Esophagus mucosa (tissue), 1 donor: ENCODE measurements at regions not wholly inside any gene's neighbourhood (a gene's known extent, or its start where the extent isn't known, plus 50 kb on each side); places are given as distances from the start of the nearest gene placed in this dataset.
"Not testable (repeated sequence)": the region's sequence is repeated elsewhere in the genome, so short reads cannot be mapped to it uniquely, and the experiment has no call there.

ENCODE experiments used
- ATAC-seq: fragments of 200-7000 bp; cut with Tn5 transposase; one replicate; pipeline ENCODE4 v1.9.1; 2020
- donor health status: DM: yes; HTN: yes; CAD: no.

DNA sequence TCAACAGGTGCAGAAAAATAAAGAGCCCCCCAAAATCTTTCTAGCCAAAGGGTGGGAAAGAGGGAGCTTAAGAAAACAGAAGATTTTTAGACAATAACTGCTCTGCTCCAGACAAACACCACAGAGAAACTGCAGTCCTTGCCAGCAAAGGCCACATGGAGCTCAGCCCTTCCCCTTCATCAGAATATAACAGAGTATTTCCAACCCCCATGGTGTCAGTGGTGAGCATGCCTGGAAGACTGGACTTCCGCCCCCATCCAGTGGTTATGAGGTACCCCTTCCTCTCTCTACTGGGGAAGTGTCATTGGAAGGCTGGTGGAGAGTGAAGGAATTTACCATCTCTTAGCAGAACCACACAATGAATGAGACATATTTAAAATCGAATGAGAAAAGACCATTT lies 1007.3 kb upstream of the CELF2 start:
- no peak for ATAC-seq

DNA sequence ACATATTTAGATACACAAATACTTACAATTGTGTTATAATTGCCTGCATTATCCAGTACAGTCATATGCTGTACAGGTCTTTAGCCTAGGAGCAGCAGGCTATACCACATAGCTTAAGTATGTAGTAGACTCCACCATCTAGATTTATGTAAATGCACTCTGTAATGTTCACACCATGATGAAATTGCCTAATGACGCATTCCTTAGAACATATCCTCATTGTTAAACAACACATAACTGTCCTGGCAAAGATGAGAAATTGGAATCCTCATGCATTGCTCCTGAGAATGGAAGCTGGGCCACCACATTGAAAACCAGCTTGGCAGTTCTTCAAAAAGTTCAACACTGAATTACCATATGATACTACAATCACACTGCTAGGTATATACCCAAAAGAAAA lies 1002.8 kb upstream of the CELF2 start:
- no peak for ATAC-seq

DNA sequence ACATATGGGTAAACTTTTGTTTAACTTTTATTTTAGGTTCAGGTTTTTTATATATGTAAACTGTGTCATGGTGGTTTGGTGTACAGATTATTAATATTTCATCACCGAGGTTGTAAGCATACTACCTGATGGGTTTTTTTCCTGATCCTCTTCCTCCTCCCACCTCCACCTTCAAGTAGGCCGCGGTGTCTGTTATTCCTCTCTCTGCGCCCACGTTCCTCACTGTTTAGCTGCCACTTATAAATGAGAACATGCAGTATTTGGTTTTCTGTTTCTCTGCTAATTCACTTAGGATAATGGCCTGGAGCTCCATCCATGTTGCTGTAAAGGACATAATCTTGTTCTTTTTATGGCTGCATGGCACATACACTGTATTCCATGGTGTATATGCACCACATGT lies 1000.0 kb upstream of the CELF2 start:
- ATAC-seq: no peak

DNA sequence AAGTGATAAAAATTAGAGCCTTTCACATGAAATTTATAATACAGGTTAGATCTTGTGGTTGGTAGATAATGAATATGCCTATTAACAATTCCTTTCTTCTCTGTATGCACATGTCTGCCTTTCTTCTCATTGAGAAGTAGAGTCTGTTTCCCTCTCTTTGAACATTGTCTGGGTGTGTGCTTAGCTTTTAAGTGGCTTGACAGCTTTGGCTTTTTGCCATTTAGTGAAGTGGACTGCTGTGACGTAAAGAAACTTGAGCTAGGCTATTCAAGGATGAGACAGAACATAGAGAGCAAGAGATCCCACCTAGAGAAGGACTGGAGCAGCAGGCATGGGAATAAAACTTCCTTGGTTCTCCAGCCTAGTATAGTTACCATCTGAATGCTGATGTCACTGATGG lies 996.7 kb upstream of the CELF2 start:
- no peak for ATAC-seq

DNA sequence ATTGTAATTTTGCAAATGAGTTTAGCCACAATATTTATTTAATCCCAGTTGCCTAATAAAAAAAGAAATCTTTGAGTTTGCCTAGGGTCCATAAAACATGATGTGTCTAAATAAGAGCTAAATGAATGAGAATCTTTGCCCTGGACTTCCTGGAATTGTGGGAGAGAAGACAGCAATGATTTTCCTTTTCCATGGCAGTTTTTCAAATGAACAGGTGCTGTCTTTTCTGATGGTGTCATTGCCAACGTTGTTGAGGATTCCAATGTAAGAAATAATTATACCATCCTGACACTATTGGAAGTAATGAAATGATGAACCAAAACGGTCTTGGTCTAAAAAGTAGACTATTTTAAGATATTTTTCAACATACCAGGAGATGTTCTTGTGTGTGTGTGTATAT lies 984.7 kb upstream of the CELF2 start:
- no peak for ATAC-seq

- ATAC-seq: no peak
These were observed 979.3 kb upstream of the CELF2 start for GRCh38 chr10:10038348-10038747.

GRCh38 chr10:10039595-10039994 lies 978.1 kb upstream of the CELF2 start:
- no peak for ATAC-seq

DNA sequence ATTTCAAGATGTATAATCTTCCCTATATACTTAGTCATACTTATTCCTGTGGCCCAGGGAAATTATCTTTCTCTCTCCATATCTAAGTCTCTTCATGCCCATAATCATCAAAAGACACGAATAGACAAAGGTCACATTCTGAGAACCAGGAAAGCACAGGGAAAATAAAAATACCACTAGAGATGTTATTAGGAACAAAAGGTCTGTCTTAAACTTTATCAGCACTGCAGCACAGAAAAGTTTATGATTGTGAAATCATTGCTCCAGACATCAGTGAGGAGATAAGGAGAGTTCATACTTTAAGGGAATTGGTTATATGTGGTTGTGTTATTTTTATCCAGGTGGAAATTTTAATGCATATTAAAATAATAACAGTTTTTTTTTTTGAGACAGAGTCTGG lies 974.6 kb upstream of the CELF2 start:
- no peak for ATAC-seq

GRCh38 chr10:10044922-10045764 lies 972.5 kb upstream of the CELF2 start:
- no peak for ATAC-seq

GRCh38 chr10:10045765-10046028 lies 972.0 kb upstream of the CELF2 start:
- no peak for ATAC-seq

- ATAC-seq: no peak
These were observed 970.2 kb upstream of the CELF2 start for GRCh38 chr10:10047426-10047825.

- no peak for ATAC-seq
These were observed 964.6 kb upstream of the CELF2 start for GRCh38 chr10:10053051-10053450.

DNA sequence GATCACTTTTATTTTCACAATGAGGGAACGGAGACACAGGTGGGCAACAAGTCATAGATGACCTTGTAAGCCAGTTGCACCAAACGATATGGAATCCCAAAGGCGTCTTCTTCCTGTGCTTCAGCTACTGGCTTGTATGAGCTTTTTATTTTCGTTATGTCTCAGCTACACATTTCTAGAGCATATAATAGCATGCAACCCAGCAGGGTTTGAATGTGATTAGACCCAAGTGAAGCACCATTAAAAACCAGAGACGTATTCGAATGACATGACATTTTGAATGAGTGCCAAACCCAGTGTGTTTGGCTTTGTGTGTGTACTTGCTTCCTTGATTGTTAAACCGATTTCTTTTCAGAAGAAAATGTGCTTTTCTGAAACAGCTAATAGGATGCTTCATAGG lies 963.2 kb upstream of the CELF2 start:
- no peak for ATAC-seq

GRCh38 chr10:10055656-10056442 lies 961.8 kb upstream of the CELF2 start:
- no peak for ATAC-seq

GRCh38 chr10:10056961-10057360 lies 960.7 kb upstream of the CELF2 start:
- ATAC-seq: no peak

- ATAC-seq: no peak
These were observed 950.0 kb upstream of the CELF2 start for GRCh38 chr10:10067644-10068043.

DNA sequence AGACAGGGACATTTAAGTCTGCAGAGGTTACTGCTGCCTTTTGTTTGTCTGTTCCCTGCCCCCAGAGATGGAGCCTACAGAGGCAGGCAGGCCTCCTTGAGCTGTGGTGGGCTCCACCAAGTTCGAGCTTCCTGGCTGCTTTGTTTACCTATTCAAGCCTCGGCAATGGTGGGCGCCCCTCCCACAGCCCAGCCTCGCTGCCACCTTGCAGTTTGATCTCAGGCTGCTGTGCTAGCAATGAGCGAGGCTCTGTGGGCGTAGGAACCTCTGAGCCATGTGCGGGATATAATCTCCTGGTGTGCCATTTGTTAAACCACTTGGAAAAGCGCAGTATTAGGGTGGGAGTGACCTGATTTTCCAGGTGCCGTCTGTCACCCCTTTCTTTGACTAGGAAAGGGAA lies 942.8 kb upstream of the CELF2 start:
- not testable (repeated sequence) for ATAC-seq

- no peak for ATAC-seq
These were observed 939.2 kb upstream of the CELF2 start for GRCh38 chr10:10078446-10078845.

DNA sequence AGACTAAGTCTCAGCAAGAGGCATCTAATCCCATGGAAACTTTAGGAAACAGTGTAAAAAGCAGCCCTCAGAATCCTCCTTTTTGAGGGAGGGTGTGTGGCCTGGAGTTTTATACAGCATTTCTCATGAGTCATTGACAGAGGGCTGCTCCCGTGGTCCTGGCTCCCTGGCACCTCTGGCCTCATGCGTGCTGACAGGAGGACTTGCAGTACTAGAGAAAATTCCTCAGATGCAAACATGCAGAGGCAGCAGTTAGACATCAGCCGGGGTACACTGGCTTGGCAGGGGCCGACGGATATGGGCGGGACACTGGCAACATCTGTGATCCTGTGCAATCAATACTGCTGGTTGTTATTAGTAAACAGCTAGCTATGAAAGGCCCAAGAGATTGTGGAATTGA lies 925.1 kb upstream of the CELF2 start:
- ATAC-seq: no peak

DNA sequence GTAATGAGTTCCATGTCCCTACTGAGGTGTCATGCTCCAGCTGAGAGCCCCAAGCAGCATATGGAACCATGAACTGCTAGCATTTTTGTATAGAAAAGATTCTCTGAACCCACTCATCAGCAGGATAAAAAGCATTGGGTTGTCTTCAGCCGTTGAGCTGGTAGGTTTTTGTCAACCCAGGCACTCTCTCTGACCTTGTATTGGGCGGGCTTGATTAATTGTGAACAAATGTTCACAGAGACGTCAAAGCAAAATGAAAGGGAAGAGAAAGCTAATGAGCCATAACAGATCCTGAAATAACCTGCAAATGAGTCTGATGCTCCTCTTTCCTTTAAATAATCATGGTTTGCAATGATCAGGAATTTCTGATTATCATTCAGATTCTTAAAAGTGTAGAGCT lies 924.7 kb upstream of the CELF2 start:
- ATAC-seq: no peak

DNA sequence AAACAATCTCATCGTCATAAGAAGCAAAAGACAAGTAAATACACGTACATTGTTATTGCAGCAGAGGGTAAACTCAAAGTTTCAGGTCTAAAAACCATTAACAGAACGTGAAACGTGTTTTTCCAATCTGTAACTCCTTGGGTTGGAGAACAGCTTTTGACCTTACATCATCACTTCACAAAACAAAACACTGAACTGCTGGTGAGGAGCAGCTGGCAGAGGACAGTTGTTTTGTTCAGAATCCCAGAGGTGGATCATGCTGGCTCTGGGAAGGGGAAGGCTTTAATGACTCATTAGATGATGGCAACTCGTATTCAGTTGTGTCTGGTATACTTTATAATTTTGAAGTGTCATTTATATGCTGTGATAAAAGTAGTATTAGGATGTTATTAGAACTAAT lies 923.0 kb upstream of the CELF2 start:
- ATAC-seq: no peak

GRCh38 chr10:10096296-10096695 lies 921.4 kb upstream of the CELF2 start:
- no peak for ATAC-seq

GRCh38 chr10:10096898-10097297 lies 920.8 kb upstream of the CELF2 start:
- no peak for ATAC-seq

DNA sequence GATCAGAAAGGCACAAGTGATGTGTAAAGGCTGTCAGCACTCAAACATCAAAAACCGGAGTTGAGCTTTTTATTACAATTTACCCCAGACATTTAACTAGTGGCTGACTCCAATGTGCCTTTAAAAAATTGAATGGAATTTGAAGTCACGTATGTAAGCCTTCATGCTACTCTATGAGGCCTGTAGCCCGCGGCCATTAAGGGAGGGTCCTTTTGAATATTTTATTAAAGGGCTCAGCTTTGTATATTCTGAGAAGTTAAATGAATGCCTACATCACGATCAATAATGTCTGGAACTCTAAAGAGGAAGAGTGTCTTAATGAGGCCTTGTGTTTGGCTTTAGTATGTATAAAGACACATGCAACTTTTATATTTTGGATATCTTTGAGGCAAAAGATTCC lies 916.6 kb upstream of the CELF2 start:
- ATAC-seq: no peak
